ENCODE measurements at regions not wholly inside any gene's neighbourhood (a gene's known extent, or its start where the extent isn't known, plus 50 kb on each side); places are given as distances from the start of the nearest gene placed in this dataset.
"Not testable (repeated sequence)": the region's sequence is repeated elsewhere in the genome, so short reads cannot be mapped to it uniquely, and the experiment has no call there.

DNA sequence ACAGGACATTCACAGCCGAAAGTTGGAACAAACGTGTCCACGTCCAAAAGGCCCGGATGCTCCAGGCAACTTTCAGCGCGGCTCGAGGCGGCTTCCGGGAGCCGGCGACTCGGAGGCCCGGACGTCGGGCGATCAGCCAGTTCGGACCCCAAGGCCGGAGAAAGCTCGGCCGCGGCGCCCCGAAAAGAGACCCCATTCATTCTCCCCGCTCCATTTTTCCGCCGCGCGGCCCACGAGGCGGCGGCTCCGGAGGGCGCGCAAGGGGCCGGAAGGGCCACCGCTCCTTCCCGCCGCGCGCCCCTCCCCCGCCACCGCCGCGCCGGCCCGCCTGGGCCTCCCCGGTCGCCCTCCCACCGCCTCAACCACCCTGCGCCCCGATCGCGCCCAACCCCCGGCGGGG, 4022.7 kb upstream of the TPTE start:
- POLR2A ChIA-PET; H3K27me3 Mint-ChIP-seq; CTCF ChIA-PET; H3K27ac Mint-ChIP-seq; H3K36me3 Mint-ChIP-seq; H3K4me3 Mint-ChIP-seq; H3K9me3 Mint-ChIP-seq; DNase-seq; H3K4me1 Mint-ChIP-seq (ENCODE audit: low read depth); intact Hi-C loops (cut with micrococcal nuclease): not testable (repeated sequence)

- intact Hi-C loops (cut with micrococcal nuclease); DNase-seq; H3K27me3 Mint-ChIP-seq; H3K4me1 Mint-ChIP-seq (ENCODE audit: low read depth); H3K27ac Mint-ChIP-seq; H3K36me3 Mint-ChIP-seq; H3K9me3 Mint-ChIP-seq; CTCF ChIA-PET; H3K4me3 Mint-ChIP-seq; POLR2A ChIA-PET: not testable (repeated sequence)
These were observed 4022.1 kb upstream of the TPTE start for GRCh38 chr21:6499128-6499826.

- intact Hi-C loops (cut with micrococcal nuclease); CTCF ChIA-PET; H3K4me3 Mint-ChIP-seq; H3K36me3 Mint-ChIP-seq; POLR2A ChIA-PET; H3K27me3 Mint-ChIP-seq; DNase-seq; H3K9me3 Mint-ChIP-seq; H3K27ac Mint-ChIP-seq; H3K4me1 Mint-ChIP-seq (ENCODE audit: low read depth): not testable (repeated sequence)
These were observed 4021.5 kb upstream of the TPTE start for GRCh38 chr21:6499866-6500265.

DNA sequence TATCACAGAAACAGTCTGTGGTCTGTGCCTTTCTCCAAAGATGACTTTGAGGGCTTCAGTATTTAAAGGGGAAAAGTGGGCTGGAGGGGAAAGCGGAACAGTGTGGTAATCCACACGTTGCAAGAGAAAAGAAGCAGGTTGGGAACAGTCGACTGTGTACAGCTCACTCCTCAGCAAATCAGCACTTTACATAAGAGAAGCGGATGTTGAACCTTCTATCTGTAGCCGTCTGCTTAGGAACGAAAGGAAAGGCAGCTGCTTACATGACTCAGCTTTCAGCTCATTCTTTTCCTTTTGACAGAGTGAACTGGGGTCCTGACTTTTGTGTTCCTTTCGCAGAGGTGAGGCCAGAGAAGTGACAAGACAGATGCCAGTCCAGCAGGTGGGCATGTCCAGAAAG, 4020.7 kb upstream of the TPTE start:
- H3K36me3 Mint-ChIP-seq; DNase-seq; CTCF ChIA-PET; H3K4me3 Mint-ChIP-seq; H3K27ac Mint-ChIP-seq; H3K27me3 Mint-ChIP-seq; intact Hi-C loops (cut with micrococcal nuclease); H3K4me1 Mint-ChIP-seq (ENCODE audit: low read depth); H3K9me3 Mint-ChIP-seq; POLR2A ChIA-PET: not testable (repeated sequence)

DNA sequence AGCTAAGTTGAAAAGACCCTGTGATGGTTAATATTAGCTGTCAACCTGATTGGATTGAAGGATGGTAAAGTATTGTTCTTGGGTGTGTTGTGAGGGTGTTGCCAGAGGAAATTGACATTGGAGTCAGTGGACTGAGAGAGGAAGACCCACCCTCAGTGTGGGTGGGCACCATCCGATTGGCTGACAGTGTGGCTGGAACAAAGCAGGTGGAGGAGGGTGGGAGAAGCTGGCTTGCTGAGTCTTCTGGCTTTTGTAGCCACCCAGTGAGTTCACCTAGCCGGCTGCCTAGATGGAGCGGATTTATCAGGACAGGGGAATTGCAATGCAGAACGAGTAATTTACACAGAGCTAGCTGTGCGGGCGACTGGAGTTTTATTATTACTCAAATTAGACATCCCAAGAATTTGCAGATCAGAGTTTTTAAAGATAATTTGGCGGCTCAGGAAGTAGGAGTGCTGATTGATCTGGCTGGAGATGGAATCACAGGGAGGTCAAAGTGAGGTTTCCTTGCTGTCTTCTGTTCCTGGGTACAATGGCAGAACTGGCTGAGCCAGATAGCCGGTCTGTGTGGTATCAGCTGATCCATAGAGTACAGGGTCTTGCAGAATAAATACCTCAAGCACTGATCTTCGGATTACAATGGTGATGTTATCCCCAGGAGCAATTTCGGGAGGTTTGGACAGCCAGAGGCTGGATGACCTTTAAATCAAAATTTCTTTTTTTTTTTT, 4015.1 kb upstream of the TPTE start:
- H3K27ac Mint-ChIP-seq; intact Hi-C loops (cut with micrococcal nuclease); H3K4me1 Mint-ChIP-seq (ENCODE audit: low read depth); POLR2A ChIA-PET; H3K9me3 Mint-ChIP-seq; CTCF ChIA-PET; H3K36me3 Mint-ChIP-seq; H3K4me3 Mint-ChIP-seq; H3K27me3 Mint-ChIP-seq; DNase-seq: not testable (repeated sequence)

DNA sequence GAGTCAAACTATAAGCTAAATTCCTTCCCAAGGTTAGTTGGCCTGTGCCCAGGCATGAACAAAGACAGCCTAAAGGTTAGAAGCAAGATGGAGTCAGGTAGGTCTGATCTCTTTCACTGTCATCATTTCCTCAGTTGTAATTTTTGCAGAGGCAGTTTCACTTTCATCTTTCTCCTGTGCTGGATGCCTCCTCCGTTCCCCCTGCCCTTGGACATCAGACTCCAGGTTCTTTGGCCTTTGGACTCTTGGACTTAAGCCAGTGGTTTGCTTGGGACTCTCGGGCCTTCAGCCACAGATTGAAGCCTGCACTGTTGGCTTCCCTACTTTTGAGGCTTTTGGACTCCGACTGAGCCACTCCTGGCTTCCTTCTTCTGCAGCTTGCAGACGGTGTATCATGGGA, 4013.8 kb upstream of the TPTE start:
- intact Hi-C loops (cut with micrococcal nuclease); POLR2A ChIA-PET; H3K4me3 Mint-ChIP-seq; H3K27ac Mint-ChIP-seq; H3K4me1 Mint-ChIP-seq (ENCODE audit: low read depth); H3K27me3 Mint-ChIP-seq; H3K9me3 Mint-ChIP-seq; DNase-seq; CTCF ChIA-PET; H3K36me3 Mint-ChIP-seq: not testable (repeated sequence)

DNA sequence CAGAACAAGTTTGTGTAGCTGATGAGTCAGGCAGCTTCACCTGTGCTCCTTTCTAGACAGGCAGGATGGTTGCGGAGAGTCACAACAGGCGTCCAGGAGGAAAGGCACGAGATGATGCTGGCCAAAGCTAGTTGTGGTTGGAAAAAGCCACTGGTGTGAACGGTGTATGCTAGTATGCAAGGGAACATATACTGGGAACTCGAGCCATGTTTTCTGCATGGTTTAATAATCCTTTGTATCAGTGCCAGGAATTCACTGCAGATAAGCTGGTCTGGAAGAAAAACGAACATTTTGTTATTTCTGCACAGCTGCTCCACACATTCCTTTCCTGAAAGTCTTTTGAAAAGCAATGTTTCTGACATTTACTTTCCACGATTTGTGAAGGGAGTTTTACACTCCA, 3999.6 kb upstream of the TPTE start:
- POLR2A ChIA-PET; H3K27me3 Mint-ChIP-seq; H3K9me3 Mint-ChIP-seq; intact Hi-C loops (cut with micrococcal nuclease); H3K27ac Mint-ChIP-seq; DNase-seq; CTCF ChIA-PET; H3K4me1 Mint-ChIP-seq (ENCODE audit: low read depth); H3K36me3 Mint-ChIP-seq; H3K4me3 Mint-ChIP-seq: not testable (repeated sequence)

DNA sequence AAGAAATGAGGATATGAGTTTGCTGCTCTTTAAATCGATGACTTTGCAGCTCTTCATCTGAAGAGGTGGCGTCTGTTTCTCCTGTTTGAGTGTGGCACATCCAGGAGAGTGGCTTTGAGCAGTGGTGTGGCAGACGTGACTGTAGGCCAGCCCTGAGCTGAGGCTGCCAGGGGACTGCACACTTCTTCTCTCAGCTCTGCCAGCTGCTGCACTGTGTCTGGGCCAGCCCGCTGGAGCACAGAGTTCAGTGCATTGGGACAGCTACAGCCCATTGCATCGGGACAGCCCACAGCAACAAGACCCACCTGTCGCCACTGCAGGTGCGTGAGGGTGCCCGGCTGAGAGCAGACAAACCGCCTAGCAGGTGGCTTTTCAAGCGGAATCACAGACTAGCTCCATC, 3995.2 kb upstream of the TPTE start:
- H3K4me1 Mint-ChIP-seq (ENCODE audit: low read depth); intact Hi-C loops (cut with micrococcal nuclease); DNase-seq; H3K27ac Mint-ChIP-seq; CTCF ChIA-PET; H3K27me3 Mint-ChIP-seq; H3K36me3 Mint-ChIP-seq; POLR2A ChIA-PET; H3K4me3 Mint-ChIP-seq; H3K9me3 Mint-ChIP-seq: not testable (repeated sequence)

GRCh38 chr21:6530655-6531054, 3990.7 kb upstream of the TPTE start:
- H3K4me3 Mint-ChIP-seq; CTCF ChIA-PET; DNase-seq; H3K36me3 Mint-ChIP-seq; POLR2A ChIA-PET; H3K27me3 Mint-ChIP-seq; intact Hi-C loops (cut with micrococcal nuclease); H3K9me3 Mint-ChIP-seq; H3K4me1 Mint-ChIP-seq (ENCODE audit: low read depth); H3K27ac Mint-ChIP-seq: not testable (repeated sequence)

DNA sequence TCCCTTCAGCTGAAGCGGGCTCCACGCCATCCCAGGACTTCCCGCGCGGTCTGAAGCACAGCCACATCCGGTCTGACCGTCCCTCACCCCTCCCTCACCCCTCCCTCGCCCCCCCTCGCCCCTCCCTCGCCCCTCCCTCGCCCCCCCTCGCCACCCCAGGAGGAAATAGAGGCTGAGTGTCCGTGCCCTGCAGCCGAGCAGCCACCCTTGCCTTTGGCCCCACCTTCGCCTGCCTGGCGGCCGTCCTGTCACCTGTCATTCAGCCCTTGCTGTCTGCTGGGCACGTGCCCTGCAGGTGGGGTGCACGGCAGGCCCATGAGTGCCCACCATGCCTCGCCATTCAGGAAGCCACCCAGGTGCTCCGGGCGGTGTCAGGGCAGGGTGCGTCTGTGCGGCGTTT, 3988.1 kb upstream of the TPTE start:
- POLR2A ChIA-PET; H3K27ac Mint-ChIP-seq; H3K4me3 Mint-ChIP-seq; H3K27me3 Mint-ChIP-seq; H3K4me1 Mint-ChIP-seq (ENCODE audit: low read depth); H3K9me3 Mint-ChIP-seq; H3K36me3 Mint-ChIP-seq; intact Hi-C loops (cut with micrococcal nuclease); CTCF ChIA-PET; DNase-seq: not testable (repeated sequence)

DNA sequence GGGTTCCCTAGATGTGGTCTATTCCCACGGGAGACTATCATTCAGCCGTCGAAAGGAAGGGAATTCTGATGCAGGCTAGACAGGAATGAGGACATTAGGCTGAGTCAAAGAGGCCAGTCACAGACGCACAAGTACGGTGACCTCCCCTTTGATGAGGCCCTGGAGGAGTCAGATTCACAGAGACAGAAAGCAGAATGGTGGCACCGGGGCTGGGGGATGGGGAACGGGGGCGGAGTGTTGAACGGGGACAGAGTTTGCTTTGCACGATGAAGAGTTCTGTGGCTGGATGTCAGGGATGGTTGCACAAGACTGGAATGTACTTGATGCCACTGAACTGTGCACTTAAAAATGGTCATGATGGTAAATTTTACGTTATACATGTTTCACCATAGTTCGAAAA, 3983.1 kb upstream of the TPTE start:
- POLR2A ChIA-PET; H3K9me3 Mint-ChIP-seq; H3K36me3 Mint-ChIP-seq; H3K27ac Mint-ChIP-seq; H3K4me3 Mint-ChIP-seq; CTCF ChIA-PET; H3K4me1 Mint-ChIP-seq (ENCODE audit: low read depth); H3K27me3 Mint-ChIP-seq; intact Hi-C loops (cut with micrococcal nuclease); DNase-seq: not testable (repeated sequence)

GRCh38 chr21:6539688-6540087, 3981.7 kb upstream of the TPTE start:
- H3K4me3 Mint-ChIP-seq, result not testable (repeated sequence)

GRCh38 chr21:6541036-6541435, 3980.3 kb upstream of the TPTE start:
- H3K27me3 Mint-ChIP-seq; H3K9me3 Mint-ChIP-seq; intact Hi-C loops (cut with micrococcal nuclease); H3K27ac Mint-ChIP-seq; DNase-seq; H3K36me3 Mint-ChIP-seq; H3K4me3 Mint-ChIP-seq; POLR2A ChIA-PET; H3K4me1 Mint-ChIP-seq (ENCODE audit: low read depth); CTCF ChIA-PET: not testable (repeated sequence)

More at GRCh38 chr21:6539688-6540087, 3981.7 kb upstream of the TPTE start:
- CTCF ChIA-PET; H3K27me3 Mint-ChIP-seq; H3K4me1 Mint-ChIP-seq (ENCODE audit: low read depth); POLR2A ChIA-PET; H3K36me3 Mint-ChIP-seq; intact Hi-C loops (cut with micrococcal nuclease); H3K9me3 Mint-ChIP-seq; H3K27ac Mint-ChIP-seq; DNase-seq: not testable (repeated sequence)
